ENCODE measurements at regions not wholly inside any gene's neighbourhood (a gene's known extent, or its start where the extent isn't known, plus 50 kb on each side); places are given as distances from the start of the nearest gene placed in this dataset.

GRCh38 chr7:110007320-110008063 lies 1083.4 kb upstream of the LRRN3 start:
- DNase-seq (ENCODE audit: low read depth, low spot score): no peak

DNA sequence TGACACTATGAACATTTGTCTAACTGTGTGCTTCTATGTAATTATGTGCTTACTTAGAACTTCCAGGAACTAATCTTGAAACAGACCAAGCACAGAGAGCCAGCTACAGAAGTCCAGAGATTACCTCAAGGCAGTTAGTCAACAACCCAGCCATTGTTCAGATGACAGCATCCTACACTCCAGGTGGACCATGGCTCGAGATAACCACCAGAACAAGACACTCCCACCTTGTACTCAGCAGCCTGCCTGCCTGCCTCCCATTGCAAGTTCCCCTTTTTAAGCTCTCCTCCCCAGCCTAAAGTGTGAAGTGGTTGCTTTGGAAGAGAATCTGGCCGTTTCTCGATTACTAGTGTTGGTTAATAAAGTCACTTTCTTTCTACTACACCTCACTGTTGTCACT lies 1080.6 kb upstream of the LRRN3 start:
- DNase-seq (ENCODE audit: low read depth, low spot score): no peak

DNA sequence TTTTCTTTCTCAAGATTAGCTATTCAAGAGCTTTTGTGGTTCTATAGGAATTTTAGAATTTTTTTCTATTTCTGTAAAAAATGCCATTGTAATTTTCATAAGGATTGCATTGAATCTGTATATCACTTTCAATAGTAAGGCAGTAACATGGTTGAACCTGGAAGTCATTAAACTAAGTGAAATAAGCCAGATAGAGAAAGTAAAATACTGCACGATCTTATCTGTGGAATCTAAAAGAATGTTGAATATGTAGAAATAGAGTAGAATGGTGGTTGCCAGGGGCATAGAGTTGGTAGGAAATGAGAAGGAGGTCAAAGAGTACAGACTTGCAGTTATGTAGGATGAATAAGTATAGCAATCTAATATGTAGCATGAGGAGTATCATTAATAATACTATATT lies 1073.5 kb upstream of the LRRN3 start:
- no peak for DNase-seq (ENCODE audit: low read depth, low spot score)

- no peak for DNase-seq (ENCODE audit: low read depth, low spot score)
These were observed 1063.5 kb upstream of the LRRN3 start for GRCh38 chr7:110027385-110027784.

- no peak for DNase-seq (ENCODE audit: low read depth, low spot score)
These were observed 1047.4 kb upstream of the LRRN3 start for GRCh38 chr7:110043519-110043918.

GRCh38 chr7:110050785-110051184 lies 1040.1 kb upstream of the LRRN3 start:
- no peak for DNase-seq (ENCODE audit: low read depth, low spot score)

- no peak for DNase-seq (ENCODE audit: low read depth, low spot score)
These were observed 1039.6 kb upstream of the LRRN3 start for GRCh38 chr7:110051372-110051771.

DNA sequence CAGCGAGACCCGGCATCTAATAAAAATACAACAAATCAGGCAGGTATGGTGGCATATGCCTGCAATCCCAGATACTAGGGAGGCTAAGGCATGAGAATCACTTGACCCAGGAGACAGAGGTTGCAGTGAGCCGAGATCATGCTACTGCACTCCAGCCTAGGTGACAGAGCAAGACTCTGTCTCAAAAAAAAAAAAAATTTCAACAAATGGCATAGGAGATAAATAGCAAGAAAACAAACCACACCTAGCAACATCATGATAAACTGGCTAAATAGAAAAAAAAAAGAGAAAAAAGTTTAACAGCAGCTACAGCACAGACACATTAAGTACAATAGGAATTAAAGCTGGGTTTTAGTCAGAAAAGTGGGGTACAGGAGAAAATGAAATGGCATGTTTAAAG lies 1034.6 kb upstream of the LRRN3 start:
- no peak for DNase-seq (ENCODE audit: low read depth, low spot score)

- no peak for DNase-seq (ENCODE audit: low read depth, low spot score)
These were observed 1032.5 kb upstream of the LRRN3 start for GRCh38 chr7:110058401-110058800.

- DNase-seq (ENCODE audit: low read depth, low spot score): no peak
These were observed 1029.5 kb upstream of the LRRN3 start for GRCh38 chr7:110061387-110061786.

GRCh38 chr7:110065121-110065520 lies 1025.8 kb upstream of the LRRN3 start:
- DNase-seq (ENCODE audit: low read depth, low spot score): no peak

GRCh38 chr7:110066843-110067242 lies 1024.1 kb upstream of the LRRN3 start:
- no peak for DNase-seq (ENCODE audit: low read depth, low spot score)

DNA sequence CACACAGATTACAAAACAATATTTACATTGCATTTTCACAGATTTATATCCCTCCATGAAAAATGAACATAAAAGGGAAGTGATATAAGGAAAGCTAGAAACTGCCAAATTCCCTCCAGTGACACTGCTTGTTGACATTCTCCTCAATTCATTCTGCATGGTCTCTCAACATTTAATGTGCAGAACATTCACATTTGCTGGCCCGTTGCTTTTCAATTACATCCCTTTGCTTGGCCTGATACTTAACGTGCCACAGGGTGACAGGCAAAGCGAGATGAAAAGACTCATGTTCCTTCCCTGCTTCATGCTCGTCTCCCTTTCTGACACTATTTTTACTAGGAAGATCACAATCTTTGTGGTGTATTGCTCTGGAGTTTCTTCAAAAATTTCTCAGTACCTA lies 1019.7 kb upstream of the LRRN3 start:
- no peak for DNase-seq (ENCODE audit: low read depth, low spot score)

GRCh38 chr7:110075450-110075849 lies 1015.5 kb upstream of the LRRN3 start:
- no peak for DNase-seq (ENCODE audit: low read depth, low spot score)

GRCh38 chr7:110076194-110076593 lies 1014.7 kb upstream of the LRRN3 start:
- no peak for DNase-seq (ENCODE audit: low read depth, low spot score)

DNA sequence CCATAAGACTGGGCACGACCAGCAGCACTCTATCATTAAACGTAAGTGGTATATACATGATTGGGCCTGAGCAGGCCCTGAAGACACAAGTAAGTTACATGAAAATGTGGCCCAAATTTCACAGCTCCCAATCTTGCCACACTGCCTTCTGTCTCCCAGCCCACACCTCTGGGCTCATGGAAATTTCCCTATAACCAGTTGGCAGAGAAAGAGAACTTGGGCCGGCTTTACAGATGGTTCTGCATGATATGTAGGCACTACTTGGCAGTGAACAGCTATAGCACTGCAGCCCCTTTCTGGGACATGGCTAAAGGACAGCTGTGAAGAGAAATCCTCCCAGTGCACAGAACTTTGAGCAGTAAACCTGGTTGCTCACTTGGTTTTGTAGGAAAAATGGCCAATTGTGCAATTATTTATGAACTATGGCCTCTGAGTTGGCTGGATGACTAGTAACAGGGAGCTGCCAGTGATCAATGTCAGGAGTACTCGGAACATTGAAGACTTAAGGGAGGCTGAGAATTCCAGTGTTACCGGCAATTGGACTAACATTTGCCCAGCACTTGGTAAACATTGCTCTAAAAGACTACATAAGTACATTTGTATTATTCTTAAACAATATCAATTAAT lies 1006.6 kb upstream of the LRRN3 start:
- DNase-seq (ENCODE audit: low read depth, low spot score): no peak

DNA sequence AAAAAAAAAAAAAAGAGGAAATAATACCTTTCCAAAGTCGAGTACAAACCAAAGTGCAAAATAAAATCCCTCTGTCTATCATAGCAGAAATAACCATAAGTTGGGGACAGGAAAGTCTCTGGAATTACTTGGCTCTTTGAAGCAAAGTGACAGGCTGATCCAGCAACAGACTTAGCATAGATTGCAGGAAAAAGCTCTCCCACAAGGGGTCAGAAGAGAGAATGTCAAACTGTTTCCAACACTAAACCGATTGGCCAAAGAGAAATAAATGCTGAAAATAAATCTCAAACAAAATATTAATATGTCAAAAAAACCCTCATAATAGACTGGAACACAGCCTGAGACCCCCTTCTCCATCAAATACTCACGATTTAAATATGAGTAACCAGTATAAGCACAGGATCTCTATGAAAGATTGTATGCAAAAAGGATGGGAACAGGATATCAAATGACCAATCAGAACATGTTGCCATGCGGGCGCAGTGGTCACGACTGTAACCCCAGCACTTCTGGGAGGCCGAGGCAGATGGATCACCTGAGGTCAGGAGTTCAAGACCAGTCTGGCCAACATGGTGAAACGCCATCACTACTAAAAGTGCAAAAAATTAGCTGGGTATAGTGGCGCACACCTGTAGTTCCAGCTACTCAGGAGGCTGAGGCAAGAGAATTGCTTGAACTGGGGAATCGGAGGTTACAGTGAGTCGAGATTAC lies 1000.7 kb upstream of the LRRN3 start:
- DNase-seq (ENCODE audit: low read depth, low spot score): no peak

DNA sequence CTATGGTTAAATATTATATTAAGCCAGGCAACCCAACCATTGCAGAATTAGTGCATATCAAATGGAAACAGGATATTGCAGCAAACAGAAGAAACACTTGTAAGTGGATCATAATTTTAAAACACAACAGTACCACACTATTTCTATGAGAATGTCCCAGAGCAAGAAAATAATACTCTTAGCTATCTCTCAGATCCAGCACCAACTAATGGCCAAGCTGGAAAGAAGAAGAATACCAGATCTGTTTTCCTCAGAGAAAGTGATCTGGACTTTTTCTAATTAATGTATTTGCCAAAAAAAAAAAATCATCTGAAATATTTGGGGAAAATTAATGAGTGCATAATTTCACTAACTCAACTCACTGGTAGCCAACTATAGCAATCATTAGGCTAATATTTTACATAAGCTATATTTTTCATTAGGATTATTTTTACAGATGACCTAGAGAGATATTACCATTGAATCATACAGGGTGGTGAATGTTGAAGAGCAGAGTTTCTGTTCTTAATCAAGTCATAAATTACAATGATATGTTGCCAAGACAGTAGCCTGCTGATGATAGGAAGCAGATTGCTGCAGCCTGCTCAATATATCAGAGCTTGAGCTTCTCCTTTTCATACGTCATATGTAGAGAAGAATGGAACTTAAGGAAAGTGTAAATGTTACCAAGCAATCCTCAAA lies 995.4 kb upstream of the LRRN3 start:
- DNase-seq (ENCODE audit: low read depth, low spot score): no peak

DNA sequence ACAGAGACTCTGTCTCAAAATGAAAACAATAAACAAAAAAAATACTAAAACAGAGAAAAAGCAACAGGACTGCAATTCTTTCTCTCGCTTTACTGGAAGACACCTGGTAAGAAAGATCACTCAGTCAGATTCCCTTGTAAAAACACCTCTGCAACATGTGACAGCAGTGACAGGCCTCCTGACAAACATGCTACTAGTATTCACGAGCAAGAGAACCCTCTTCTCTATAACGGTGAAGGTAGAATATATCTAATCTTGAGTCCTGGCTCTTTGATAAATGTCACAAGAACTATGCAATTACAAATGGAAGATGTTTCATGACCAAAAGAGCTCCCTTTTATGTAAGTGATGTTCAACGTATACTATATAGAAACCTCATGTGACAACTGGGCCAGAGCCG lies 986.7 kb upstream of the LRRN3 start:
- no peak for DNase-seq (ENCODE audit: low read depth, low spot score)

DNA sequence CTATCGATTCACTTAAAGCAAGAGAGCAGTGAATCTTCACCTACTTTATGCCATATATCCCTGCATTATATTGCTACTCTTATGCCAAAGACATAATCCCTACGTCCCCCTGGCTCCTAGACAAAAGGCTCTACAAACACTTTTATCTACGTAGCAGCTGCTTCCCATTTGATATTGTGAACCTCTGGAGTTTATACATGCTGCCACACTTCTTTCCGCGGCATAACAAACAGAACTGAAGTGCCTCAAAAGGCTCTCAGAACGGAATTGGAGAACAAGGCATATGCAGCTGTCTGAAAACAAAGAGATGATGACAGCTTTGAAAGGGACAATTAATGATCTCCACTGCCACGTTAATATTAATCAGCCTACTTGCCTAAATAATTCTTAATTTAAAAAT lies 985.6 kb upstream of the LRRN3 start:
- no peak for DNase-seq (ENCODE audit: low read depth, low spot score)

- DNase-seq (ENCODE audit: low read depth, low spot score): no peak
These were observed 985.1 kb upstream of the LRRN3 start for GRCh38 chr7:110105840-110106239.

DNA sequence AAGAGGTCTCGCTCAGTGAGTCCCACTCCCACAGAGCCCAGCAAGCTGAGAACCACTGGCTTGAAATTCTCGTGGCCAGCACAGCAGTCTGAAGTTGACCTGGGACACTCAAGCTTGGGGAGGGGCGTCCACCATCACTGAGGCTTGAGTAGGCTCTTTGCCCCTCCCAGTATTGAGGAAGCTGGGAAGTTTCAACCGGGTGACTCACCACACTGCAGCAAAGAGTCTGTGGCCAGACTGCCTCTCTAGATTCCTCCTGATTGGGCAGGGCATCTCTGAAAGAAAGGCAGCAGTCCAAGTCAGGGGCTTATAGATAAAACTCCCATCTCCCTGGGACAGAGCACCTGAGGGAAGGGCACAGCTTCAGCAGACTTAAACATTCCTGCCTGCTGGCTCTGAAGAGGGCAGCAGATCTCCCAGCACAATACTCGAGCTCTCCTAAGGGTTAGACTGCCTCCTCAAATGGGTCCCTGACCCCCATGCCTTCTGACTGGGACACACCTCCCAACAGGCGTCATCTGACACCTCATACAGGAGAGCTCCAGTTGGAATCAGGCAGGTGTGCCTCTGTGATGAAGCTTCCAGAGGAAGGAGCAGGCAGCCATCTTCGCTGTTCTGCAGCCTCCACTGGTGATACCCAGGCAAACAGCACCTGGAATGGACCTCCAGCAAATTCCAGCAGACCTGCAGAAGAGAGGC lies 970.9 kb upstream of the LRRN3 start:
- DNase-seq (ENCODE audit: low read depth, low spot score): no peak

Measured in smooth muscle cell of the brain vasculature (primary cell).